ENCODE measurements at regions not wholly inside any gene's neighbourhood (a gene's known extent, or its start where the extent isn't known, plus 50 kb on each side); places are given as distances from the start of the nearest gene placed in this dataset.

DNA sequence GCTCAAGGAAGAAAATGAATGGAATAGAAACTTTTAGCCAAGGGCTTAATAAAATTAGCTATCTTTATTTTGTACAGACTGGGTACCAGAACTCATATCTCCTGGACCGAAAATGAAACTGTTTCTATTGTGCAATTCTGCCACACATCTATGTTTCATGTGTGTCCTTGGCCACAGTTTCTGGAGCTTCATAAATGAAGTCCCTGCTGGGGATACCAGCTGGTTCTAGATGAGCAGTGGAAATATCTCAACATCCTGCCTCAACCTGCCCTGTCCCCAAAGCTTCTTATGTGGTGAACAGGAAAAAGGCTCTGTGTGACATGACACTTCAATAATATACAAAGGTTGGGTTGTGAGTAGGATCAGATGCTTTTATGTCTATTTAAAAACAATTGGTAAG lies 310.1 kb upstream of the SORCS1 start:
- TF ChIP-seq, protein P1, sequence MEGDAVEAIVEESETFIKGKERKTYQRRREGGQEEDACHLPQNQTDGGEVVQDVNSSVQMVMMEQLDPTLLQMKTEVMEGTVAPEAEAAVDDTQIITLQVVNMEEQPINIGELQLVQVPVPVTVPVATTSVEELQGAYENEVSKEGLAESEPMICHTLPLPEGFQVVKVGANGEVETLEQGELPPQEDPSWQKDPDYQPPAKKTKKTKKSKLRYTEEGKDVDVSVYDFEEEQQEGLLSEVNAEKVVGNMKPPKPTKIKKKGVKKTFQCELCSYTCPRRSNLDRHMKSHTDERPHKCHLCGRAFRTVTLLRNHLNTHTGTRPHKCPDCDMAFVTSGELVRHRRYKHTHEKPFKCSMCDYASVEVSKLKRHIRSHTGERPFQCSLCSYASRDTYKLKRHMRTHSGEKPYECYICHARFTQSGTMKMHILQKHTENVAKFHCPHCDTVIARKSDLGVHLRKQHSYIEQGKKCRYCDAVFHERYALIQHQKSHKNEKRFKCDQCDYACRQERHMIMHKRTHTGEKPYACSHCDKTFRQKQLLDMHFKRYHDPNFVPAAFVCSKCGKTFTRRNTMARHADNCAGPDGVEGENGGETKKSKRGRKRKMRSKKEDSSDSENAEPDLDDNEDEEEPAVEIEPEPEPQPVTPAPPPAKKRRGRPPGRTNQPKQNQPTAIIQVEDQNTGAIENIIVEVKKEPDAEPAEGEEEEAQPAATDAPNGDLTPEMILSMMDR (IDR thresholded peaks at IDR 0.05 in 8 of 11, conservative IDR thresholded peaks at IDR 0.05 in 3 of 11) = no peak
- TF ChIP-seq POLR2AphosphoS5 (IDR thresholded peaks at IDR 0.05) (no peak), POLR2A (IDR thresholded peaks at IDR 0.05) (no peak)

Data from spleen (tissue), 7 donors.